ENCODE measurements at regions not wholly inside any gene's neighbourhood (a gene's known extent, or its start where the extent isn't known, plus 50 kb on each side); places are given as distances from the start of the nearest gene placed in this dataset.

DNA sequence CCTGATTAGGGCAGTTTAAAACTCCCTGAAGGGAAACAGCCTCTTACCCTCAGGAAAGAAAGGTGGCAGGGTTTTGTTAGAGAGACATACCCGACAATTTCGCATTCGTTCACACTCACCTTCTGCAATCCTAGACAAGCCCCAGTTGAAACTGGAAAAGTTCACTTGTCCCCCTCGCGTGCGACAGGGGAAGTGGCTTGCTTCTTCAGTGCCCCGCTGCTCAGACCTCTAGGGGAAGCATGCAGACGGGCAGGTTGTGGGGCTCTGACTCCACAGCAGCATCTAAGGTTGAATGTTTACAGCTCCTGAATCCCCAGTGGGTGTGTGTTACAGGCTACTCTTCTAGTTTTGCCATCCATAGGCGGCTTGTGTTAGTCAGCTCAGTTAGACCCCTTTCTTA is 575.7 kb upstream of the ACO1 start:
- no peak overlapping the region for H3K27ac Mint-ChIP-seq
- no peaks in the 10 kb centered on the region for H3K9me3 Mint-ChIP-seq
- H3K27me3 Mint-ChIP-seq (ENCODE audit: low read depth) = peaks cover 3% of the 10 kb centered on the region
- H3K4me1 Mint-ChIP-seq = no peaks in the 10 kb centered on the region
- TF ChIP-seq, protein P1, sequence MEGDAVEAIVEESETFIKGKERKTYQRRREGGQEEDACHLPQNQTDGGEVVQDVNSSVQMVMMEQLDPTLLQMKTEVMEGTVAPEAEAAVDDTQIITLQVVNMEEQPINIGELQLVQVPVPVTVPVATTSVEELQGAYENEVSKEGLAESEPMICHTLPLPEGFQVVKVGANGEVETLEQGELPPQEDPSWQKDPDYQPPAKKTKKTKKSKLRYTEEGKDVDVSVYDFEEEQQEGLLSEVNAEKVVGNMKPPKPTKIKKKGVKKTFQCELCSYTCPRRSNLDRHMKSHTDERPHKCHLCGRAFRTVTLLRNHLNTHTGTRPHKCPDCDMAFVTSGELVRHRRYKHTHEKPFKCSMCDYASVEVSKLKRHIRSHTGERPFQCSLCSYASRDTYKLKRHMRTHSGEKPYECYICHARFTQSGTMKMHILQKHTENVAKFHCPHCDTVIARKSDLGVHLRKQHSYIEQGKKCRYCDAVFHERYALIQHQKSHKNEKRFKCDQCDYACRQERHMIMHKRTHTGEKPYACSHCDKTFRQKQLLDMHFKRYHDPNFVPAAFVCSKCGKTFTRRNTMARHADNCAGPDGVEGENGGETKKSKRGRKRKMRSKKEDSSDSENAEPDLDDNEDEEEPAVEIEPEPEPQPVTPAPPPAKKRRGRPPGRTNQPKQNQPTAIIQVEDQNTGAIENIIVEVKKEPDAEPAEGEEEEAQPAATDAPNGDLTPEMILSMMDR (IDR thresholded peaks at IDR 0.05; ENCODE audit: unreplicated experiment in 3 of 3) = no peak
- no peaks in the 10 kb centered on the region for H3K36me3 Mint-ChIP-seq (ENCODE audit: low read depth)
- no peak overlapping the region for H3K4me3 Mint-ChIP-seq

DNA sequence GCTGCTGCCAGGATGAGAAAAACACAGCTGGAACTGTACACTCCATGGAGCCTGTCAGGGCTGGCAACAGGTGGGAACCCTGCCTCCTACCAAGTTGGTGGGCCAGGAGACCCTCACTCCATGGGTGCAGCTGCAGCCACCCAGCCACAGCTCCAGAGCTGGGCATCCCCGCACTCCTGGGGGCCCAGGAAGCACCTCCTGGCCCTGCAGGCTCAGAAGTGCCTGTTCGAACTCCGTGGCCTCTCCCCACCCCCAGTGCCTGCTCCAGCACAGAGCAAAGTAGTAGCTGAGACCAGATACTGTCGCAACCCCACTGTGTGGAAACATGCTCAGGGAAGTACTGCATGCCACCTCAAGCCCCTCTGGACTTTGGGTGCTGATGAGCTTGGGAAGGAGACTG is 564.0 kb upstream of the ACO1 start:
- Mint-ChIP-seq H3K36me3 (ENCODE audit: low read depth) (no peaks in the 10 kb centered on the region), H3K27ac (no peak overlapping the region), H3K9me3 (no peaks in the 10 kb centered on the region), H3K4me1 (no peaks in the 10 kb centered on the region), H3K4me3 (no peak overlapping the region), H3K27me3 (ENCODE audit: low read depth) (no peaks in the 10 kb centered on the region)
- TF ChIP-seq, protein P1 (IDR thresholded peaks at IDR 0.05; ENCODE audit: unreplicated experiment in 3 of 3) = no peak

DNA sequence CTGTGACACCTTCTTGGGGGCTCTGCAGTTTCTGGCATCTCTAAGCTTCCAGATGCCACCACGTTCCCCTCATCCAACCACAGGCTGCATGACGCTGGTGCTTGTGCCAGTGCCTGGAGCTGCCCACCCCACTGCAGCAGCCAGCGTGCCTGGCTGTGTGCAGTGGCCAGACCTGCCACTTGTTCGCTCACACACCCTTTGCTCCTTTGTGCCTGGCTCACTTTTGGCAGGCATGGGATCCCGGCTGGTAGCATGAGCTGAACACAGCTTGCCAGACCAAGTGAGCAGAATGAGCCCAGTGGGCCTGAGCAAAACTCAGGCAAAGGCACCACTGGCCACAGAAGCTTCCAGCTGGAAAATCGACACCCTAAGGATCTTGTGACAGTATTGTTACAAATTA is 562.9 kb upstream of the ACO1 start:
- H3K27ac Mint-ChIP-seq = no peak overlapping the region
- no peak overlapping the region for H3K4me3 Mint-ChIP-seq
- no peaks in the 10 kb centered on the region for H3K36me3 Mint-ChIP-seq (ENCODE audit: low read depth)
- no peaks in the 10 kb centered on the region for H3K4me1 Mint-ChIP-seq
- H3K27me3 Mint-ChIP-seq (ENCODE audit: low read depth) = no peaks in the 10 kb centered on the region
- TF ChIP-seq, protein P1 (IDR thresholded peaks at IDR 0.05; ENCODE audit: unreplicated experiment in 3 of 3) = no peak
- H3K9me3 Mint-ChIP-seq = no peaks in the 10 kb centered on the region

DNA sequence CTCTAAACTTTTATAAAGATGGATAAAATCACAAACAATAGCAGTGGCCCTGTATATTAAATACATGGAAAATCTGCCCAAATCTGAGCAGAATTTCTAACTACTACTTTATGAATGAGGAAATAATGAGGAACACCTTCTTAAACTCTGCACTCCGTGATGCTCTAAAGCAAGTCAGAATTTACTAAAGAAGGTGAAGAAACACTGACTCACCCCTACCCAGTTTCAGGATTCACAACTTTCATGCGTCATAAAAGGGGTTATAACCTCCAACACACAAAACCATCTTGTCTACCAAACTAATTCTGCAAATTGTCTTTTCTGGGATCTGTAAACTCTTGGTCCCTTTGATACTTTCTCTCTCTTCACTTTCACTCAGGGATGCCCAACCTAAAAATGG is 561.1 kb upstream of the ACO1 start:
- no peaks in the 10 kb centered on the region for H3K27me3 Mint-ChIP-seq (ENCODE audit: low read depth)
- no peaks in the 10 kb centered on the region for H3K9me3 Mint-ChIP-seq
- no peaks in the 10 kb centered on the region for H3K4me1 Mint-ChIP-seq
- H3K36me3 Mint-ChIP-seq (ENCODE audit: low read depth) = no peaks in the 10 kb centered on the region
- TF ChIP-seq, protein P1 (IDR thresholded peaks at IDR 0.05; ENCODE audit: unreplicated experiment in 3 of 3) = no peak
- H3K4me3 Mint-ChIP-seq = no peak overlapping the region
- no peak overlapping the region for H3K27ac Mint-ChIP-seq

DNA sequence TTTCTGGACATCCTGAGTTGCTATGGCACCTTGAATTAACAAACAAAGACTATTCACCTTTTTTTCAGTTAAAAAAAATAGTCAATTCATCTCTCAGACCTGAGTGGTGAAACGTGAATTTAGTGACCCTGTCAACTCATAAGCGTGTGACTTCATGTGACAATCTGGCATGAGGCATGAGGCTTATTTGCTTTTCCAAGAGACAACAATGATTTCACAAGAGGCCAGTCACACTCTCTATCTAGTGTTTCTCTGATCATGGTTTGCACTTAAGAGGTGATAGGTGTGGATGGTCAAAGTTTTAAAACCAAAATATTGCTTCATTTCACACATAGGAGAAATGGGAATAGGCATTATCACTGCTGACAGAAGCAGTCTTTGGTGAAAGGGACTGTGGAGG is 559.6 kb upstream of the ACO1 start:
- no peak overlapping the region for H3K4me3 Mint-ChIP-seq
- H3K36me3 Mint-ChIP-seq (ENCODE audit: low read depth) = no peaks in the 10 kb centered on the region
- no peaks in the 10 kb centered on the region for H3K9me3 Mint-ChIP-seq
- no peaks in the 10 kb centered on the region for H3K27me3 Mint-ChIP-seq (ENCODE audit: low read depth)
- H3K4me1 Mint-ChIP-seq = no peaks in the 10 kb centered on the region
- TF ChIP-seq, protein P1 (IDR thresholded peaks at IDR 0.05; ENCODE audit: unreplicated experiment in 3 of 3) = no peak
- no peak overlapping the region for H3K27ac Mint-ChIP-seq

DNA sequence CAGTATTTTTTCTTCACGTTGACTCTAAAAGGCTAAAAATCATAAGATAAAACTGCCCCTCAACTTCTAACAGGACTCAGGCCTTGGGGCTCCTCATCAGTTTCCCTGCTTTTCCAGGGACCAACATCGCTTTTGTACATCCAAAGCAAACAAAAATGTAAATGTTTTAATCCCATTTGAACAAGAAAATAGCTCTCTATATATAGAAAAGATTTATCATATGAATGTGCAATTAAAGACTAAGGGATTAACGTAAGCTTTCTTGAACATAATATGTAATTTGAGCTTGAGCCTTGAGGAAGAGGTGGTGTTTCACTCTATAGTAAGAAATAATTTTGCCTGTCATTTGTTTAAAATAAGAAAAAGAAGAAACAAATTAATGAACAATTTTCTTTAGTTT is 547.2 kb upstream of the ACO1 start:
- H3K4me1 Mint-ChIP-seq = peaks cover 16% of the 10 kb centered on the region
- H3K36me3 Mint-ChIP-seq (ENCODE audit: low read depth) = no peaks in the 10 kb centered on the region
- no peaks in the 10 kb centered on the region for H3K9me3 Mint-ChIP-seq
- H3K27ac Mint-ChIP-seq = no peak overlapping the region
- TF ChIP-seq, protein P1 (IDR thresholded peaks at IDR 0.05; ENCODE audit: unreplicated experiment in 3 of 3) = no peak
- H3K27me3 Mint-ChIP-seq (ENCODE audit: low read depth) = no peaks in the 10 kb centered on the region
- no peak overlapping the region for H3K4me3 Mint-ChIP-seq
